H9 (cell line): ENCODE measurements at regions not wholly inside any gene's neighbourhood (a gene's known extent, or its start where the extent isn't known, plus 50 kb on each side); places are given as distances from the start of the nearest gene placed in this dataset.

ENCODE experiments used
- DNase-seq: peaks from one replicate; pipeline ENCODE4 v3.0.0-alpha.2; 2017
- H2AFZ ChIP-seq: one replicate; pipeline ENCODE4 v1.6.1; 2013; ENCODE audit warnings: mild to moderate bottlenecking, low read length, control low read depth, moderate library complexity
- H2AK5ac ChIP-seq: 2 replicates; pipeline ENCODE4 v1.6.1; 2013; ENCODE audit warnings: low read length, control low read depth, mixed read lengths; ENCODE audit not compliant: insufficient read length
- H2BK120ac ChIP-seq: one replicate; pipeline ENCODE4 v1.6.1; 2013; ENCODE audit warnings: low read depth, mild to moderate bottlenecking, low read length, control low read depth, inconsistent platforms; ENCODE audit not compliant: poor library complexity, severe bottlenecking
- H2BK12ac ChIP-seq: 2 replicates; pipeline ENCODE4 v1.6.1; 2013; ENCODE audit warnings: low read length, control low read depth, mixed read lengths, low read depth; ENCODE audit not compliant: insufficient read length
- H2BK15ac ChIP-seq: 2 replicates; pipeline ENCODE4 v1.6.1; 2013; ENCODE audit warnings: low read depth, low read length, control low read depth
- H2BK20ac ChIP-seq: one replicate; pipeline ENCODE4 v1.6.1; 2013; ENCODE audit warnings: low read depth, mild to moderate bottlenecking, low read length, control low read depth, inconsistent platforms; ENCODE audit not compliant: poor library complexity, severe bottlenecking
- H2BK5ac ChIP-seq: 2 replicates; pipeline ENCODE4 v1.6.1; 2013; ENCODE audit warnings: low read length, control low read depth, mixed read lengths; ENCODE audit not compliant: insufficient read length
- H3K14ac ChIP-seq: 2 replicates; pipeline ENCODE4 v1.6.1; 2013; ENCODE audit warnings: low read length, control low read depth; ENCODE audit not compliant: insufficient read depth
- H3K18ac ChIP-seq: 2 replicates; pipeline ENCODE4 v1.6.1; 2013; ENCODE audit warnings: low read depth, mild to moderate bottlenecking, mixed read lengths, low read length, control low read depth; ENCODE audit not compliant: insufficient read length
- H3K23ac ChIP-seq: 2 replicates; pipeline ENCODE4 v1.6.1; 2013; ENCODE audit warnings: low read length, control low read depth, mixed read lengths, low read depth; ENCODE audit not compliant: insufficient read length
- H3K23me2 ChIP-seq: 2 replicates; pipeline ENCODE4 v1.6.1; 2013; ENCODE audit warnings: low read depth, mild to moderate bottlenecking, mixed read lengths, low read length, control low read depth; ENCODE audit not compliant: insufficient read length, poor library complexity, severe bottlenecking
- H3K27ac ChIP-seq: 2 replicates; pipeline ENCODE4 v1.5.1; 2013; ENCODE audit warnings: low read length, control low read depth, mixed read lengths, low read depth; ENCODE audit not compliant: insufficient read length
- H3K27me3 ChIP-seq: 2 replicates; pipeline ENCODE4 v1.6.1; 2013; ENCODE audit warnings: low read length, control low read depth, inconsistent platforms; ENCODE audit not compliant: insufficient read depth
- H3K4ac ChIP-seq: 2 replicates; pipeline ENCODE4 v1.6.1; 2013; ENCODE audit warnings: low read depth, mild to moderate bottlenecking, control low read depth, inconsistent platforms, low read length, moderate library complexity
- H3K4me1 ChIP-seq: 2 replicates; pipeline ENCODE4 v1.6.1; 2013; ENCODE audit warnings: low read length, control low read depth, inconsistent platforms; ENCODE audit not compliant: insufficient read depth
- H3K4me2 ChIP-seq: 2 replicates; pipeline ENCODE4 v1.6.1; 2013; ENCODE audit warnings: low read length, control low read depth, mixed read lengths; ENCODE audit not compliant: insufficient read length, insufficient read depth
- H3K56ac ChIP-seq: 2 replicates; pipeline ENCODE4 v1.6.1; 2013; ENCODE audit warnings: low read depth, mild to moderate bottlenecking, mixed read lengths, low read length, control low read depth; ENCODE audit not compliant: insufficient read length
- H3K79me1 ChIP-seq: 2 replicates; pipeline ENCODE4 v1.6.1; 2013; ENCODE audit warnings: low read depth, mild to moderate bottlenecking, moderate library complexity, low read length, control low read depth, inconsistent platforms; ENCODE audit not compliant: insufficient read depth, poor library complexity, severe bottlenecking
- H3K79me2 ChIP-seq: 2 replicates; pipeline ENCODE4 v1.6.1; 2013; ENCODE audit warnings: low read length, control low read depth, inconsistent platforms; ENCODE audit not compliant: insufficient read depth
- H3K9ac ChIP-seq: 2 replicates; pipeline ENCODE4 v1.6.1; 2013; ENCODE audit warnings: low read length, control low read depth, mixed read lengths; ENCODE audit not compliant: insufficient read length; ENCODE audit errors: extremely low read depth
- H3K9me3 ChIP-seq: one replicate; pipeline ENCODE4 v1.6.1; 2013; ENCODE audit warnings: low read depth, low read length, inconsistent platforms; ENCODE audit not compliant: control insufficient read depth
- H3T11ph ChIP-seq: one replicate; pipeline ENCODE4 v1.6.1; 2013; ENCODE audit warnings: mild to moderate bottlenecking, low read length, control low read depth, inconsistent platforms
- H4K20me1 ChIP-seq: one replicate; pipeline ENCODE4 v1.6.1; 2013; ENCODE audit not compliant: control insufficient read depth, insufficient read length, insufficient read depth
- H4K5ac ChIP-seq: 2 replicates; pipeline ENCODE4 v1.6.1; 2013; ENCODE audit warnings: low read depth, mild to moderate bottlenecking, mixed read lengths, low read length, control low read depth; ENCODE audit not compliant: insufficient read length
- H4K8ac ChIP-seq: replicated peaks from 2 replicates; pipeline ENCODE4 v1.6.1; 2013; ENCODE audit warnings: low read length, control low read depth, mixed read lengths, low read depth; ENCODE audit not compliant: insufficient read length
- H4K91ac ChIP-seq: 2 replicates; pipeline ENCODE4 v1.6.1; 2013; ENCODE audit warnings: low read depth, mild to moderate bottlenecking, moderate library complexity, mixed read lengths, low read length, control low read depth; ENCODE audit not compliant: insufficient read length
- H3K27ac Mint-ChIP-seq, 3 experiments: 2 replicates in 2 of 3; 3 replicates in 1 of 3; pipeline ENCODE4 v1.8.0; 2020 to 2021; ENCODE audit warnings: mixed read lengths in 3 of 3, mild to moderate bottlenecking in 1 of 3, moderate library complexity in 1 of 3
- H3K27me3 Mint-ChIP-seq: 2 replicates; pipeline ENCODE4 v1.8.0; 2021; ENCODE audit warnings: low read depth, mild to moderate bottlenecking, moderate library complexity, mixed read lengths
- H3K36me3 Mint-ChIP-seq, 3 experiments: 2 replicates in 2 of 3; 3 replicates in 1 of 3; pipeline ENCODE4 v1.8.0; 2020 to 2021; ENCODE audit warnings: low read depth in 3 of 3, mixed read lengths in 3 of 3; ENCODE audit not compliant: insufficient read depth in 1 of 3
- H3K4me1 Mint-ChIP-seq, 2 experiments: 2 replicates each; pipeline ENCODE4 v1.8.0; 2020; ENCODE audit warnings: mixed read lengths in 2 of 2
- H3K4me3 Mint-ChIP-seq, 2 experiments: 2 replicates in 1 of 2; 3 replicates in 1 of 2; pipeline ENCODE4 v1.8.0; 2020 to 2021; ENCODE audit warnings: mild to moderate bottlenecking in 2 of 2, mixed read lengths in 2 of 2, moderate library complexity in 1 of 2
- H3K9me3 Mint-ChIP-seq, 2 experiments: 2 replicates in 1 of 2; 3 replicates in 1 of 2; pipeline ENCODE4 v1.8.0; 2020; ENCODE audit warnings: mild to moderate bottlenecking in 2 of 2, mixed read lengths in 2 of 2, moderate library complexity in 1 of 2
- TF ChIP-seq, protein P1 (sequence below): fragments of 200-600 bp; sonication (generic); conservative IDR thresholded peaks from 3 replicates; pipeline ENCODE4 v1.8.0; 2021; ENCODE audit warnings: antibody characterized with exemption, mild to moderate bottlenecking

DNA sequence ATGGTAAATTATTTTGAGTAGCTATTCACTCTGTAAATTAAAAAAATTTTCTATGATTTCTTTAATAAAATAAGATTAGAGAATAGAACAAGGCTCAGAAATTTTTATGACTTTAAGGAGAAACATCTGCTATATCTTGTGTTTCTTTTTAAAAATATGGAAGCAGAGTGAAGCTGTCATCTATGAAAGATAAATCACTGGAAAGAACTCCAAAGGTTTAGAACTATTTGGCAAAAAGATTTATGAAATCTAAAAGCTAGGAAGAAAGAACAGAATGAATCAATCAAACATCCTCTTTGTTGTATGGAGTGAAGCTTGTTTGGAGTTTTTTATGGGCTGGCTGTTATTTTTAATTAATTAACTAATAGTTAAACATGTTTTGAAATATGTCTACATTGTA, 89.8 kb upstream of the ACTBL2 start:
- no peak overlapping the region for H2BK120ac ChIP-seq
- no peaks in the 10 kb centered on the region for H3K4me1 ChIP-seq
- no peak overlapping the region for H2BK5ac ChIP-seq
- H3K27ac ChIP-seq: no peak overlapping the region
- H3K56ac ChIP-seq: no peak overlapping the region
- Mint-ChIP-seq H3K27me3 (no peaks in the 10 kb centered on the region; the same call in 1 of the 2 replicates), H3K36me3 (no peaks in the 10 kb centered on the region), H3K4me3 (no peak overlapping the region), H3K4me1 (peaks cover 0 to 4% of the 10 kb centered on the region in 2 experiments; a peak in 1 of 4 replicates), H3K27ac (no peak overlapping the region), H3K9me3 (no peaks in the 10 kb centered on the region)
- H3K23me2 ChIP-seq: no peaks in the 10 kb centered on the region
- no peaks in the 10 kb centered on the region for H4K20me1 ChIP-seq
- no peak overlapping the region for H4K5ac ChIP-seq
- H3K14ac ChIP-seq: no peak overlapping the region
- no peak overlapping the region for H3K4me2 ChIP-seq
- H2AK5ac ChIP-seq: no peak overlapping the region
- no peak overlapping the region for H4K91ac ChIP-seq
- H3K79me2 ChIP-seq: no peaks in the 10 kb centered on the region
- H3K9ac ChIP-seq: no peak overlapping the region
- no peak overlapping the region for H3T11ph ChIP-seq
- no peaks in the 10 kb centered on the region for H3K27me3 ChIP-seq
- no peak overlapping the region for H2BK20ac ChIP-seq
- H4K8ac ChIP-seq: no peak overlapping the region
- no peaks in the 10 kb centered on the region for H3K9me3 ChIP-seq
- H3K79me1 ChIP-seq: no peaks in the 10 kb centered on the region
- H3K23ac ChIP-seq: no peak overlapping the region
- no peak overlapping the region for H2AFZ ChIP-seq
- no peak overlapping the region for H2BK12ac ChIP-seq
- no peak overlapping the region for H2BK15ac ChIP-seq
- TF ChIP-seq, protein P1, sequence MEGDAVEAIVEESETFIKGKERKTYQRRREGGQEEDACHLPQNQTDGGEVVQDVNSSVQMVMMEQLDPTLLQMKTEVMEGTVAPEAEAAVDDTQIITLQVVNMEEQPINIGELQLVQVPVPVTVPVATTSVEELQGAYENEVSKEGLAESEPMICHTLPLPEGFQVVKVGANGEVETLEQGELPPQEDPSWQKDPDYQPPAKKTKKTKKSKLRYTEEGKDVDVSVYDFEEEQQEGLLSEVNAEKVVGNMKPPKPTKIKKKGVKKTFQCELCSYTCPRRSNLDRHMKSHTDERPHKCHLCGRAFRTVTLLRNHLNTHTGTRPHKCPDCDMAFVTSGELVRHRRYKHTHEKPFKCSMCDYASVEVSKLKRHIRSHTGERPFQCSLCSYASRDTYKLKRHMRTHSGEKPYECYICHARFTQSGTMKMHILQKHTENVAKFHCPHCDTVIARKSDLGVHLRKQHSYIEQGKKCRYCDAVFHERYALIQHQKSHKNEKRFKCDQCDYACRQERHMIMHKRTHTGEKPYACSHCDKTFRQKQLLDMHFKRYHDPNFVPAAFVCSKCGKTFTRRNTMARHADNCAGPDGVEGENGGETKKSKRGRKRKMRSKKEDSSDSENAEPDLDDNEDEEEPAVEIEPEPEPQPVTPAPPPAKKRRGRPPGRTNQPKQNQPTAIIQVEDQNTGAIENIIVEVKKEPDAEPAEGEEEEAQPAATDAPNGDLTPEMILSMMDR: no peak
- no peak overlapping the region for H3K18ac ChIP-seq
- no peak overlapping the region for H3K4ac ChIP-seq
- DNase-seq: no peak
